Endothelial cell (in vitro differentiated cells): ENCODE measurements at regions not wholly inside any gene's neighbourhood (a gene's known extent, or its start where the extent isn't known, plus 50 kb on each side); places are given as distances from the start of the nearest gene placed in this dataset.

Experiments
- DNase-seq: peaks from one replicate; pipeline ENCODE4 v3.0.0; 2021; ENCODE audit warnings: low spot score
- H3K27ac Mint-ChIP-seq: one replicate; pipeline ENCODE4 v1.8.0; 2021; ENCODE audit warnings: mixed read lengths, inconsistent platforms; ENCODE audit not compliant: unreplicated experiment
- H3K27me3 Mint-ChIP-seq: one replicate; pipeline ENCODE4 v1.8.0; 2021; ENCODE audit warnings: mild to moderate bottlenecking, moderate library complexity, mixed read lengths, inconsistent platforms; ENCODE audit not compliant: unreplicated experiment
- H3K36me3 Mint-ChIP-seq: one replicate; pipeline ENCODE4 v1.8.0; 2021; ENCODE audit warnings: mild to moderate bottlenecking, low read depth, mixed read lengths, inconsistent platforms; ENCODE audit not compliant: unreplicated experiment
- H3K4me1 Mint-ChIP-seq: one replicate; pipeline ENCODE4 v1.8.0; 2021; ENCODE audit warnings: mild to moderate bottlenecking, mixed read lengths, inconsistent platforms; ENCODE audit not compliant: unreplicated experiment
- H3K4me3 Mint-ChIP-seq: one replicate; pipeline ENCODE4 v1.8.0; 2021; ENCODE audit warnings: mild to moderate bottlenecking, mixed read lengths, inconsistent platforms; ENCODE audit not compliant: unreplicated experiment
- H3K9me3 Mint-ChIP-seq: one replicate; pipeline ENCODE4 v1.8.0; 2021; ENCODE audit warnings: mixed read lengths, inconsistent platforms; ENCODE audit not compliant: unreplicated experiment
- CTCF ChIP-seq: fragments of 200-600 bp; sonication (generic); IDR thresholded peaks from one replicate; pipeline ENCODE4 v1.5.0; 2021; ENCODE audit warnings: antibody characterized with exemption; ENCODE audit not compliant: unreplicated experiment

- no peaks in the 10 kb centered on the region for H3K9me3 Mint-ChIP-seq
- H3K27me3 Mint-ChIP-seq: no peaks in the 10 kb centered on the region
- no peaks in the 10 kb centered on the region for H3K36me3 Mint-ChIP-seq
- no peak for DNase-seq
- no peak for TF ChIP-seq CTCF
- no peaks in the 10 kb centered on the region for H3K4me1 Mint-ChIP-seq
- no peak overlapping the region for H3K4me3 Mint-ChIP-seq
- no peak overlapping the region for H3K27ac Mint-ChIP-seq
Observed at GRCh38 chr16:52265446-52265861, 281.5 kb downstream of the TOX3 start.

- no peak overlapping the region for H3K4me3 Mint-ChIP-seq
- no peaks in the 10 kb centered on the region for H3K4me1 Mint-ChIP-seq
- no peak overlapping the region for H3K27ac Mint-ChIP-seq
- DNase-seq: no peak
- no peak for TF ChIP-seq CTCF
- no peaks in the 10 kb centered on the region for H3K27me3 Mint-ChIP-seq
- no peaks in the 10 kb centered on the region for H3K36me3 Mint-ChIP-seq
- H3K9me3 Mint-ChIP-seq: no peaks in the 10 kb centered on the region
Observed at GRCh38 chr16:52257534-52257933, 289.4 kb downstream of the TOX3 start.

GRCh38 chr16:52256310-52257078 is 290.4 kb downstream of the TOX3 start:
- TF ChIP-seq CTCF: no peak
- no peak for DNase-seq
- Mint-ChIP-seq H3K27ac (no peak overlapping the region), H3K4me3 (no peak overlapping the region), H3K4me1 (no peaks in the 10 kb centered on the region), H3K27me3 (no peaks in the 10 kb centered on the region), H3K36me3 (no peaks in the 10 kb centered on the region), H3K9me3 (no peaks in the 10 kb centered on the region)

- no peak overlapping the region for H3K4me3 Mint-ChIP-seq
- H3K9me3 Mint-ChIP-seq: no peaks in the 10 kb centered on the region
- no peak overlapping the region for H3K27ac Mint-ChIP-seq
- DNase-seq: no peak
- H3K4me1 Mint-ChIP-seq: no peaks in the 10 kb centered on the region
- no peaks in the 10 kb centered on the region for H3K36me3 Mint-ChIP-seq
- no peak for TF ChIP-seq CTCF
- no peaks in the 10 kb centered on the region for H3K27me3 Mint-ChIP-seq
Observed at GRCh38 chr16:52254746-52255145, 292.2 kb downstream of the TOX3 start.

- H3K9me3 Mint-ChIP-seq: no peaks in the 10 kb centered on the region
- H3K36me3 Mint-ChIP-seq: no peaks in the 10 kb centered on the region
- no peak overlapping the region for H3K27ac Mint-ChIP-seq
- no peaks in the 10 kb centered on the region for H3K4me1 Mint-ChIP-seq
- TF ChIP-seq CTCF: no peak
- no peak for DNase-seq
- H3K27me3 Mint-ChIP-seq: no peaks in the 10 kb centered on the region
- H3K4me3 Mint-ChIP-seq: no peak overlapping the region
Observed at GRCh38 chr16:52252680-52253079, 294.3 kb downstream of the TOX3 start.
